IPS DF 4.7 (cell line): ENCODE measurements at regions not wholly inside any gene's neighbourhood (a gene's known extent, or its start where the extent isn't known, plus 50 kb on each side); places are given as distances from the start of the nearest gene placed in this dataset.

Experiments
- DNase-seq: peaks from one replicate; pipeline ENCODE4 v3.0.0-alpha.2; 2013; ENCODE audit warnings: low spot score; ENCODE audit errors: extremely low read depth

- no peak for DNase-seq
Measured at GRCh38 chr10:56646329-56647111, 285.5 kb upstream of the ZWINT start.

GRCh38 chr10:56633876-56634452 is 272.9 kb upstream of the ZWINT start:
- DNase-seq: no peak

GRCh38 chr10:56632537-56632936 is 271.5 kb upstream of the ZWINT start:
- no peak for DNase-seq

- no peak for DNase-seq
Measured at GRCh38 chr10:56624082-56624481, 263.0 kb upstream of the ZWINT start.

GRCh38 chr10:56623064-56623463 is 262.0 kb upstream of the ZWINT start:
- DNase-seq: no peak

- DNase-seq: no peak
Measured at GRCh38 chr10:56622335-56622973, 261.4 kb upstream of the ZWINT start.

GRCh38 chr10:56606202-56606601 is 245.1 kb upstream of the ZWINT start:
- DNase-seq: no peak

GRCh38 chr10:56605051-56605450 is 244.0 kb upstream of the ZWINT start:
- no peak for DNase-seq

- no peak for DNase-seq
Measured at GRCh38 chr10:56604624-56605023, 243.6 kb upstream of the ZWINT start.

GRCh38 chr10:56599201-56599600 is 238.1 kb upstream of the ZWINT start:
- DNase-seq: no peak

GRCh38 chr10:56596257-56596656 is 235.2 kb upstream of the ZWINT start:
- DNase-seq: no peak

GRCh38 chr10:56593120-56593519 is 232.1 kb upstream of the ZWINT start:
- no peak for DNase-seq

- DNase-seq: no peak
Measured at GRCh38 chr10:56586461-56586891, 225.4 kb upstream of the ZWINT start.

GRCh38 chr10:56585447-56586171 is 224.6 kb upstream of the ZWINT start:
- DNase-seq: no peak

- DNase-seq: no peak
Measured at GRCh38 chr10:56583316-56583715, 222.3 kb upstream of the ZWINT start.

GRCh38 chr10:56567580-56567979 is 206.5 kb upstream of the ZWINT start:
- no peak for DNase-seq

GRCh38 chr10:56561336-56561735 is 200.3 kb upstream of the ZWINT start:
- no peak for DNase-seq

- DNase-seq: no peak
Measured at GRCh38 chr10:56551037-56551436, 190.0 kb upstream of the ZWINT start.

GRCh38 chr10:56547163-56547562 is 186.1 kb upstream of the ZWINT start:
- no peak for DNase-seq

GRCh38 chr10:56537984-56538383 is 176.9 kb upstream of the ZWINT start:
- no peak for DNase-seq

GRCh38 chr10:56522166-56522565 is 161.1 kb upstream of the ZWINT start:
- no peak for DNase-seq

GRCh38 chr10:56508562-56508961 is 147.5 kb upstream of the ZWINT start:
- DNase-seq: no peak
